ENCODE measurements at regions not wholly inside any gene's neighbourhood (a gene's known extent, or its start where the extent isn't known, plus 50 kb on each side); places are given as distances from the start of the nearest gene placed in this dataset.

DNA sequence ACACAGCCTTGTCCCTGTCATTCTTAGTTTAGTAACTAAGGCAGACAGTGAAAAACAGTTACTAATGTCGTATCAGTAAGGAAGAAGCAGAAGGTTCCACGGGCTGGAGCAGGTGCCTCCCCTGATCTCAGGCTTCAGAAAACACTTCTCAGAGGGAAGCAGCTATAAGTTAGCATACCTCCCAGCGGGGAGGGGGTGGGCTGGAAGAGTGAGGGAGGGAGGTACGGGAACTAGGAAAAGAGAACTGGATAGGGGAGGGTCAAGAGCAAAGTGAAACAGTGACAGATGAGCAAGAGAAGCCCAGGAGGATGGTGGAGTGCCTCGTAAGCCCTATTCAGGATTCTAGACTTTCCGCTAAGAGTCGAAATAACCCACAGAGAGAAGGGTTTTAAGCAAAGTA is 186.3 kb upstream of the XYLT1 start:
- intact Hi-C loops (cut with DNase I; ENCODE audit: low total_unique reads): no loop called here
- no peak for TF ChIP-seq POLR2A (IDR thresholded peaks at IDR 0.05)
- TF ChIP-seq, protein P1, sequence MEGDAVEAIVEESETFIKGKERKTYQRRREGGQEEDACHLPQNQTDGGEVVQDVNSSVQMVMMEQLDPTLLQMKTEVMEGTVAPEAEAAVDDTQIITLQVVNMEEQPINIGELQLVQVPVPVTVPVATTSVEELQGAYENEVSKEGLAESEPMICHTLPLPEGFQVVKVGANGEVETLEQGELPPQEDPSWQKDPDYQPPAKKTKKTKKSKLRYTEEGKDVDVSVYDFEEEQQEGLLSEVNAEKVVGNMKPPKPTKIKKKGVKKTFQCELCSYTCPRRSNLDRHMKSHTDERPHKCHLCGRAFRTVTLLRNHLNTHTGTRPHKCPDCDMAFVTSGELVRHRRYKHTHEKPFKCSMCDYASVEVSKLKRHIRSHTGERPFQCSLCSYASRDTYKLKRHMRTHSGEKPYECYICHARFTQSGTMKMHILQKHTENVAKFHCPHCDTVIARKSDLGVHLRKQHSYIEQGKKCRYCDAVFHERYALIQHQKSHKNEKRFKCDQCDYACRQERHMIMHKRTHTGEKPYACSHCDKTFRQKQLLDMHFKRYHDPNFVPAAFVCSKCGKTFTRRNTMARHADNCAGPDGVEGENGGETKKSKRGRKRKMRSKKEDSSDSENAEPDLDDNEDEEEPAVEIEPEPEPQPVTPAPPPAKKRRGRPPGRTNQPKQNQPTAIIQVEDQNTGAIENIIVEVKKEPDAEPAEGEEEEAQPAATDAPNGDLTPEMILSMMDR (IDR thresholded peaks at IDR 0.05): no peak
- no peak for TF ChIP-seq POLR2AphosphoS5 (IDR thresholded peaks at IDR 0.05)
- DNase-seq (ENCODE audit: low spot score in 2 of 2): no peak

DNA sequence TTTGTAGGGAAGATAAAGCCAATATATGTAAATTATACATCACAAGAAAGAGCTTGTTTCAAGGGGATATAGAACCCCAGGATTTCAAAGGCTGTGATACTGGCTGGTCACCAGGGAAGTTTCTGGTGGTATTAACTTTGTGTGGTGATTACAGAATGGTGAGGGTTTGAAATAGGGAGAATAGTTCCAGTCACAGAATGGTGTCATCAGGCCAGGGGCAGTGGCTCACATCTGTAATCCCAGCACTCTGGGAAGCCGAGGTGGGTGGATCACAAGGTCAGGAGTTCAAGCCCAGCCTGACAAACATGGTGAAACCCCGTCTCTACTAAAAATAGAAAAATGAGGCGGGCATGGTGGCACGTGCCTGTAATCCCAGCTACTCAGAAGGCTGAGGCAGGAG is 183.8 kb upstream of the XYLT1 start:
- Histone ChIP-seq H3K36me3 (no peaks in the 10 kb centered on the region), H3K27ac (no peak overlapping the region), H3K4me3 (no peak overlapping the region), H3K9me3 (no peaks in the 10 kb centered on the region), H3K27me3 (peaks cover 0 to 15% of the 10 kb centered on the region in 2 donors), H3K4me1 (no peaks in the 10 kb centered on the region)
- intact Hi-C loops (cut with DNase I; ENCODE audit: low total_unique reads): no loop called here
- no peak for DNase-seq (ENCODE audit: low spot score in 2 of 2)
- TF ChIP-seq, protein P1 (IDR thresholded peaks at IDR 0.05): no peak
- TF ChIP-seq POLR2AphosphoS5 (IDR thresholded peaks at IDR 0.05) (no peak), POLR2A (IDR thresholded peaks at IDR 0.05) (no peak)

More for the DNA sequence above, 186.3 kb upstream of the XYLT1 start:
- Histone ChIP-seq H3K27ac (no peak overlapping the region), H3K27me3 (no peaks in the 10 kb centered on the region), H3K36me3 (no peaks in the 10 kb centered on the region), H3K4me1 (no peaks in the 10 kb centered on the region), H3K9me3 (no peaks in the 10 kb centered on the region), H3K4me3 (no peak overlapping the region)

DNA sequence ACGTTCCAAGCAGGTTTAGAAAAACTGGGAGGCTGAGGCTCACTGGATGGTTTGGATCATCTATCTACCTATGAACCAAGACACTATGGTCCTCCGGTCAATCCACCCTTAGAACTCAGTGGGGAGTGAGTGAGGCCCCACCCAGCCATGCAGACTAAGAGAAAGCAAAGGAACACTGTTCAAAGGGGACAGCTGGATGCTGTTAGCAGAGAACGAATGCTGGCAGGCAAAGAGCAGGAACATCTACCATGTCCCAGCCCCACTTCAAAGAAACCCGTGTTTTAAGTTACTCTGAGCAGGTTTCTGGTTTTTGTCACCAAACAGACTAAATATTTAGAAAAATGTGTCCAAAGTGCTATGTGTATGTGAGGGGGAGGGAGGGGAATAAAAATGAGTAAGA is 183.4 kb upstream of the XYLT1 start:
- intact Hi-C loops (cut with DNase I; ENCODE audit: low total_unique reads): no loop called here
- no peaks in the 10 kb centered on the region for H3K9me3 ChIP-seq
- TF ChIP-seq, protein P1 (IDR thresholded peaks at IDR 0.05): no peak
- no peak for TF ChIP-seq POLR2AphosphoS5 (IDR thresholded peaks at IDR 0.05)
- peaks cover 0 to 15% of the 10 kb centered on the region in 2 donors for H3K27me3 ChIP-seq
- H3K4me1 ChIP-seq: no peaks in the 10 kb centered on the region
- no peak overlapping the region for H3K4me3 ChIP-seq
- H3K27ac ChIP-seq: no peak overlapping the region
- H3K36me3 ChIP-seq: no peaks in the 10 kb centered on the region
- DNase-seq (ENCODE audit: low spot score in 2 of 2): no peak

DNA sequence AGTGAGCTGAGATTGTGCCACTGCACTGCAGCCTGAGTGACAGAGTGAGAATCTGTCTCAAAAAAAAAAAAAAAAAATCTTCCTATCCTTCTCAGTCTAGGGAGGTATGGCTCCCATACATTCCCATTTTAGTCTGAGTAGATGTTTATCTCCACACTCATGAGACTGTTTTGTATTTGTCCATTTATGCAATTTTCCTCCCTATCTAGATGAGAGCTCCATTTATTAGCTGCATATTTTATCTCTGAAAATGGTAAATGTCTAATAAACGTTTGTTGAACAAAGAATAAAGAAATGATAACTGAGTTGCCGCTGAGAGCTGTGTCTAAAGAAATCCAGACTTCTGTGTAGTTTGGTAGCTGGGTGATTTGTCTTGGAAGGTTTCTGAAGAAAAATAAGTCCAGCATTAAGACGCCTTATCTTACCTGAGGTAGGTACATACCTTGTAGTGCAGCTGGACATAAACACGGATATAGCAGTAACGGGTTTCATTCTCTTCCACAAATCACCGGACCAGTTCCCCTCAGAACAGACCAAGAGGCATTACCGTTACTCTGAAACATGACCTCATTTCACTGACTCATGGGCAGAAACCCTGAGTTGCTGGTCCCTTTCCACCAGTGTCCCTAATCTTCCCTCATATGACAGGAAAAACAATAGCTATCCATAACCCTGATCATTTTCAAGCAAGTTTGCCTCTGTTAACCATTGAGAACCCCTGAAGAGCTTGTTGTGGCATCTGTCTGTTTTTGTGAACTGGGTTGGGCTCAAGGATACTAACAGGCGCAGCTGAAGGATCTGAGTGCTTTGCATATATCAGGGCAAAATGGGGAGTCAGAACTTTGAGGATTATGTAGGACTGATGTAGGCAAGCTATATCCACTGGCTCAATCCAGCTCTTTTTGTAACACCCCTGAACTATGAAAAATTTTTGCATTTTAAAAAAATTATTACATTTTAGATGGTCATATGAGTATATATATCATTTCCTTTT is 177.4 kb upstream of the XYLT1 start:
- TF ChIP-seq, protein P1 (IDR thresholded peaks at IDR 0.05): no peak
- TF ChIP-seq POLR2AphosphoS5 (IDR thresholded peaks at IDR 0.05) (no peak), POLR2A (IDR thresholded peaks at IDR 0.05) (no peak)
- H3K36me3 ChIP-seq: no peaks in the 10 kb centered on the region
- H3K27ac ChIP-seq: no peak overlapping the region
- peaks cover 3 to 5% of the 10 kb centered on the region in 2 donors for H3K9me3 ChIP-seq
- H3K27me3 ChIP-seq: peaks cover 0 to 15% of the 10 kb centered on the region in 2 donors
- no peak overlapping the region for H3K4me3 ChIP-seq
- DNase-seq (ENCODE audit: low spot score in 2 of 2): no peak
- no peaks in the 10 kb centered on the region for H3K4me1 ChIP-seq
- intact Hi-C loops (cut with DNase I; ENCODE audit: low total_unique reads): no loop called here

DNA sequence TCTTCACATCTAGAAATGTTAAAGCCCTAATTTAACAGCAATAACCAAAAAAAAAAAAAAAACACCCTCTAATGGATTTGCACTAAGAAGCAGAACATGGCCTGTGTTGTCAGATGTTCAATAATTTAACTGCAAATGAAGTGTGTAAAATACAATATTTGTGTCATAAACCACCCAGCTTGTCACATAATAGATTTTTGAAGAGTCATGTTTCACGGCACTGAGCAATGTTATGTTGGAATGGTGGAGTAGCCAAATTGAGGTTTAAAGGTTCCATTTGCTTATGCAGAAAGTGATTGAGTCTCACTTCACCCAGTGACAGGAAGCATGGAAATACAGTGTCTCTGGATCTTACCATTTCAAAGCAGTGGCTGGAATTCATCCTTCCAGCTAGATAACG is 173.2 kb upstream of the XYLT1 start:
- Histone ChIP-seq H3K27ac (no peak overlapping the region), H3K36me3 (no peaks in the 10 kb centered on the region), H3K4me3 (no peak overlapping the region), H3K9me3 (peaks cover 3 to 5% of the 10 kb centered on the region in 2 donors), H3K4me1 (no peaks in the 10 kb centered on the region), H3K27me3 (peaks cover 0 to 4% of the 10 kb centered on the region in 2 donors)
- intact Hi-C loops (cut with DNase I; ENCODE audit: low total_unique reads): no loop called here
- DNase-seq (ENCODE audit: low spot score in 2 of 2): no peak
- TF ChIP-seq, protein P1 (IDR thresholded peaks at IDR 0.05): no peak
- TF ChIP-seq POLR2A (IDR thresholded peaks at IDR 0.05) (no peak), POLR2AphosphoS5 (IDR thresholded peaks at IDR 0.05) (no peak)

All from breast epithelium (tissue), 4 donors.